22Rv1 (cell line): ENCODE measurements at regions not wholly inside any gene's neighbourhood (a gene's known extent, or its start where the extent isn't known, plus 50 kb on each side); places are given as distances from the start of the nearest gene placed in this dataset.

Experiments
- CTCF ChIP-seq: fragments of 450-650 bp; IDR thresholded peaks from 2 replicates; pipeline ENCODE4 v1.5.1; 2017; ENCODE audit warnings: mild to moderate bottlenecking
- ZFX ChIP-seq: fragments of 450-650 bp; IDR thresholded peaks from 2 replicates; pipeline ENCODE4 v1.6.1; 2017; ENCODE audit warnings: antibody characterized with exemption, borderline replicate concordance

- TF ChIP-seq CTCF (no peak), ZFX (no peak)
Measured at GRCh38 chr3:61414456-61414855, 146.9 kb upstream of the PTPRG start.
